Stimulated activated CD4-positive, alpha-beta T cell treated with anti-CD3 and anti-CD28 coated beads, Interleukin-1b, Interleukin-23, amount 100 ng/mL, for 1 hour (primary cell): ENCODE measurements at regions not wholly inside any gene's neighbourhood (a gene's known extent, or its start where the extent isn't known, plus 50 kb on each side); places are given as distances from the start of the nearest gene placed in this dataset.
"Not testable (repeated sequence)": the region's sequence is repeated elsewhere in the genome, so short reads cannot be mapped to it uniquely, and the experiment has no call there.

Experiments used
- DNase-seq, 2 donors: peaks; one replicate each; pipeline ENCODE4 v3.0.0-alpha.2; 2020; ENCODE audit warnings: low read depth in 2 of 2

DNA sequence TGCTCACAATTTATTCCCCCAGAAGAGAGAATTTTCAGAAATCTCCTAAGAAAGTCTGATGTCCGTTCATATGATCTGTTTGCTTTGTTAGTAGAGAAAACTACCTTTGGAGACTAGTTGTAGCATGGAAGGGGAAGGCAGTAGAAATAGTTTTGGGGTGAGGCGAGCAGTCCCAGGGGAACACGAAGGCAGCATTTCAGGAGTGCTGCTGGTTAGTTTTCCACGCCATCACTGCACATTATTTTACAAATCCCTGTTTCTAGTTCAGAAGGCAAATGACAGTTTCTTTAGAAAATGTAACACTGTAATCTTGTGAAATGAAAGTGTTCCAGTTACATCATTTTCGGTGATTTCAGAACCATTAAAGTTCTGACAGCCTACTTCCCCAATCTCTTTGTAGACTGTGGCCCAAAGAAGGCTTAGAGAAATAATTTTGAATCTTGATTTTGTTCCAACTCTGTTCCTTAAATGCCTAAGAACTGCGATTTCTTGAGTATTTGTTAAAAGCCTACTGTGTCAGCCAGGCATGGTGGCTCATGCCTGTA is 123.8 kb downstream of the LAT start:
- not testable (repeated sequence) for DNase-seq

DNA sequence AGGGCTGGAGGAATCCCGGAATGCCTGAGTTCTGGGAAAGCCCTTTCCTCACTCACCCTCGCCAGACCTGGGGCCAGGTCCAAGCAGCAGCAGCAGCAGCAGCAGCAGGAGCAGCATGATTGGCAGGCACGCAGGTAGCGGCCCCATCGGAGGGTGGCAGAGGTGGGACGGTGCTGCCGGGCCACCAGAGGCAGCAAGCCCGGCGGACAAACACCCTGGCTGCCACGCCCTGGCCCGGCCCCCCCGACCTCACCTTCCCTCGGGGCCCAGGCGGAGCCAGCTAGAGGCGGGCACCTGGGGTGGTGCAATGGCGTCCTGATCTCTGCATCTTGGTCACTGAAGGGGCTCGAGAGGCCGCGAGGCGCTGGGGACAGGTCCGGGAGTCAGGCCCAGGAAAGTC is 122.4 kb downstream of the LAT start:
- no peak for DNase-seq

DNA sequence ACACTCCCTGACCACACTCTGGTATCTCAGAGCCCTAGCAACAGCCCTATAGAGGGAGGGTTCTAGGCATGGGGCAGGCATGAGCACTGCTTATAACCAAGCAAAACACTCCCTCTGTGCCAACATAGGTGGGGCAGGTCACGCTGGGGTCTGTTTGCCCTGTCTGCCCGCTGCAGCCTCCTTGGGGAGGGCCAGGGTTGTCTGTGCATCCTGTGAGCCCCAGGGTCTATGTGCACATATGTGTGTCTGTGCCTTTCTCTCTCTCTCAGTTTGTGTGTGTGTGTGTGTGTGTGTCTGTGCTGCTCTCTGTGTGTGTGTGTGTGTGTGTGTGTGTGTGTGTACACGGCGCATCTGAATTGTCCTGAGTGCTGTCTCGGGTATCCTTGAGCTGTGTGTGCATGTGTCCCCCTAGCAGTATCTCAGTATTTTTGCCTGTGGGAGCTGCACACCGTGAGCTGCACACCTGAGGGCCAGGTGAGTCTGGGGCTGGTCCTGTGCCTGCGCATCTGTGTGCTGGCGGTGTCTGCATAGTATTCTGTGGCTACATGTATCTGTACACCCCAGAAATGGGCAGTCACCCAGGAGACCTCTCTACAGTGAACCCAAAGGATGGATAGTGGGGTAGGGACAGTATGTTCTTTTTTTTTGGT is 121.5 kb downstream of the LAT start:
- not testable (repeated sequence) for DNase-seq

DNA sequence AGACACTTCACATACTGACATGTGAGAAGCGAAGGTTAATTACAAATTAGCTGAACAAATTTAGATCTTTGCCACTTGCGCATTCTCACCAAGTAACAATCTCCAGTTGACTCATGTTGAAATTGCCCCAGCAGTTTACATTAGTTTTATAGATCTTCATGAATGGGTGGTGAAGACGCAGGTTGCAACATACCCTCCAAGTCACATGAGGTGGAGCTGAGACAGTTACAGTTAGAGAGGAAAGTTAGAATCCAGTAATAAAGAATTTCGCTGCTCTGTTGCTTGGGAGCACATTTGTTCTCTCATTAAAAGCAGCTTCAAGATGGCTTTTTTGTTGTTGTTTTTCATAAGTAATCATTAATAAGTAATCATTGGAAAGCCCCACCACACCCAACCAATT is 119.7 kb downstream of the LAT start:
- DNase-seq: not testable (repeated sequence)

DNA sequence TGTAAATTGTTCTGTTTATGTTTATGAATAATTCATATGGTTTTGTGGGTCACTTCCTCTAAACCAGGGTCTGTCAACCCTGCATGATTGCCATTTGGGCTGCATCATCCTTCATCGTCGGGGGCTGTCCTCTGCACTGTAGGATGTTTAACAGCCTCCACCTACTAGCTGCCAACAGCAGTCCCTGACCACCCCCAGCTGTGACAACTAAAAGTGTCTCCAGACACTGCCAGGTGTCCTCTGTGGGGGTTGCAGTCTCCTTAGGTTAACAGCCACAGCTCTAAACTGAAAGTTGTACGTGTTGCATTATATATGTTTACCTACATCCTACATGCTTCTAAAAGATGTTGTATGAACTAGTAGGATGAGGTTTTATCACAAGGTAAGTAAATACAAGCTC is 113.1 kb downstream of the LAT start:
- DNase-seq: not testable (repeated sequence)

DNA sequence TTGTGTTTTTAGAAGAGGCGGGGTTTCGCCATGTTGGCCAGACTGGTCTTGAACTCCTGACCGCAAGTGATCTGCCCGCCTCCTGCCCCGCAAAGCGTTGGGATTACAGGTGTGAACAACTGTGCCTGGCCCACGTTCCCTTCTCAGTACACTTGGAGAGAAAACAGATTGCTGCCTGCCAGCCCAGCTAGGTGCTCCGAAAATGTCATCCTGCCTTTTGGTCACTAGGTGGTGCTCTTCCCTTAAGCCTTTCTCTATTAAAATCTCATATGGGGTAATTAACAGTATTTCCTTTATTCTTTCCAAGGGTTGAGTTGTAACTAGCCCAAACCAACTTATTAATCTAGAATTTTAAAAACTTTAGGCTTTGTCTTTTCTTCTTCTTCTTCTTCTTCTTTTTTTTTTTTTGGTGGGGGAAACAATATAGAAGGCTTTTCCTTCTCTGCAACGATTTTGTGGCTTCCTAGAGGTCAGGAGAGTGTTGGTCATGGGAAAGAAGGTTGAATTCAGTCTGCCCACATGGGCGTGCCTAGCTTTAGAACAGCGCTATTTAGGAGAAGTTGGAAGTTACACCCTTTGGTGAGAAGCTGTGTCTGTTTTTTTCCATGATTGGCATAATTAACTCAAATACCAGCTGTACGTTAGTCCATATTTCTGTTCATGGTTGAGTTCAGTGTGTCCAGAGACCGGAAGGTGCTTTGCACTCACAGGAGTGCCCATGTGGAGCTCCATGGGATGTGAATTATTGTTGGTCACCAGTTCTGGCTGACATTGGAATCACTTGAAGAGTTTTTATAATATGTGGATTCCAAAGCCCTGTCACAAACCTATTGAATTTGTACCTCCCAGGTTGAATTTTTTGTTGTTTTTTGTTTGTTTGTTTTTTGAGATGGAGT is 110.1 kb downstream of the LAT start:
- DNase-seq: not testable (repeated sequence)

DNA sequence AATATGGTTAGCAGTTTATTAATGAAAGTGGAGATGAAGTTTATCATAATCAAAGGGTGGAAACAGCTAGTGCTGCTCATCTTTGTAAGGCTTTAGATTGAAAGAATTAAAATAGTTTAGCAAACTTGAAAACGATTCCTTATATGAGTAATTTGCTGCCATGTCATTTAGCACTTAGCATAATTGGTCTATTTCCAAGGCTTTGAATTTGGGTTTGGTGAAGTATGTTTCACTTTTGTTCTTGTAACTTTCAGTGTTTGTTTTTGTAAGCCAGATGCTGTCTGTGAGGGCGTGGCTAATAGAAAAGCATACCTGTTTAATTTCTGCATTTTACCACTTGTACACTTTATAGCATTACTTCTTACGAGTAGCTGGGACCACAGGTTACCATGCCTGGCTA is 109.5 kb downstream of the LAT start:
- DNase-seq: not testable (repeated sequence)

DNA sequence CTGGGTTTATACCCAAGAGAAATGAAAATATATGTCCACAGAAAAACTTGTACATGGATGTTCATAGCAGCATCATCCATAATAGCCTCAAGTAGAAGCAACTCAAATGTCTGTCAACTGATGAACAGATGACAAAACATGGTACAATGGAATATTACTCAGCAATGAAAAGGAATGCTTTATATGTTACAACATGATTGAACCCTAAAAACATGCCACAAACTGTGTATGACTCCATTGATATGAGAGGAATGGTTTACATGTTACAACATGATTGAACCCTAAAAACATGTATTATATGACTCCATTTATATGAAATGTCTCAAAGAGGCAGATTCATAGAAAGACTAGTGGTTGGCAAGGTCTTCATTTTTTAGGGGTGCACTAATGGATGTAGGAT is 104.8 kb downstream of the LAT start:
- DNase-seq: not testable (repeated sequence)

DNA sequence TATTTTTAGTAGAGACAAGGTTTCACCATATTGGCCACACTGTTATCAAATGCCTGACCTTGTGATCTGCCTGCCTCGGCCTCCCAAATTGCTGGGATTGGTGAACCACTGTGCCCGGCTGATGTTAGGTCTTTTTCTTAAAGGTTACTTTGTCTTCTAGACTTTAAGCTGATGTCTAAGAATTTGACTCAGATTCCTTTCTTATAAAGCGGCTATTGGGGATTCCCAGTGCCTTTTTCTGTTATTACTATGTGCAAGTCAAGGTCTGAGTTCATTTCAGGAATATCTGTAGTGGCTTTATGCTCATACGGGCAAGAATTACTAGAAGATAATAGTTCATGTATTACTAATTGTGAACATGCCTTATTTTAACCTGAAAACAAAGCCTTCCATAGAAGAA is 102.8 kb downstream of the LAT start:
- DNase-seq: not testable (repeated sequence)

DNA sequence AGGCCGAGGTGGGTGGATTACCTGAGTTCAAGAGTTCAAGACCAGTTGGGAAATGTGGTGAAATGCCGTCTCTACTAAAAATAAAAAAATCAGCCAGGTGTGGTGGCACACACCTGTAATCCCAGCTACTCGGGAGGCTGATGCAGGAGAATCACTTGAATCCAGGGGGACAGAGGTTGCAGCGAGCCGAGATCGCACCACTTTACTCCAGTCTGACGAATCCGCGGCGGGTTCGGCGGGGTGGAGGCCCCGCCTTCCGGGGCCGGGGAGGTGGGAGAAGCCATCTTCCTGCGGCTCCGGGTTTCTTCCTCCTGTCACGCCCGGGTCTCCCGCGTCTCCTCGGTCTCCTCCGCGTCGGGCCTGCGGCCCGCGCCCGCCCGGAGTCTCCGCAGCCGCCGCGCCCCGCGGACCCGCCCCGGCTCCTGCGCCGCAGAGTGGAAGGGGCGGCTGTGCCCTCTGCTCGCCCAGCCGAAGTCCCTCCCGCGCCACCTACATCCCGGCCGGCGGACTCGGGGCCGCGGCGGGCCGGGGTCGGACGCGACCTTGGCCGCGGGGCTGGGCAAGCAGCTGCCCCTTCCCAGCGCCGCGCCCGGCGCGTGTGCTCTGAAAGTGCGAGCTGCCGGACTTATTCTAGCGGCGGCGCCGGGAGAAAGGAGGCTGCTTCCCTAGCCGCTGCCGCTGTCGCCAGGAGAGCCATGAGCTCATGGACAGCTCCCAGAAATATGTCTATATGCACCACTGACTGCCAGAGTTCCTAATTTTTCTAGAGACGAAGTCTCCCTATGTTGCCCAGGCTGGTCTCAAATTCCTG is 97.2 kb downstream of the LAT start:
- peak in 1 of 2 donors; percentile 12 for DNase-seq

DNA sequence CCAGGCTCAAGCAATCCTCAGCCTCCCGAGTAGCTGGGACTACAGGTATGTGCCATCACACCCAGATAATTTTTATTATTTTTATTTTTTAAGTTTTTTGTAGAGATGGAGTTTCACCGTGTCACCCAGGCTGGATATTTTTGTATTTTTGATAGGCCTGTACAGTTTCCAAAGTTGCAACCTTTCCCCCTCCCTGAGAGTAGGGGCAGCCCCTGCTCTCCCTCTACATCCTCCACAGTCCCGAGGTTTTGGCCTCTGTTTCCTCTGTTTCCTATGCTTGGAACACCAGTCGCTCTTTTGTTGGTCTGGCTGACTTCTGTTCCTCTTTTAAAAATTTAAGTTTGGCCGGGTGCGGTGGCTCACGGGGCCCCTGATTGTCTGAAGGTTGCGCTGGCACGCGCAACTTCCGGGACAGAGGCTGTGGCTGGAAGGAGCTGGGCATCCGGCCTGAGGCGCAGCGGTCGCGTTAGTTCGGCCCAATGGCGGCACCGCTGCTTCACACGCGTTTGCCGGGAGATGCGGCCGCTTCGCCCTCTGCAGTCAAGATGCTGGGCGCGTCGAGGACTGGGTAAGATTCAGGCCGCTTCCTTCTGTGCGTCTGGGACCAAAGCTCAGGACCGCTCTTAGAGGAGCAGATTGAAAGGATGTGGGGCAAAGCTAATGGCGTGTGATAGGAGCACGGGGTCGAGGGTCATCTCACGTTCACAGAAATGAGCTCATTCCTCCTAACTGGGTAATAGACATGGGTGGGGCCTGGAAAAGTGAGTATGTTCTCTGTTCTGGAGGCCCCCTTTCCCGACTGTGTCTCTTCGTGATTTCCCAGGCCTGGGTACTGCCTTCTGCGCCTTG is 89.9 kb downstream of the LAT start:
- not testable (repeated sequence) for DNase-seq

DNA sequence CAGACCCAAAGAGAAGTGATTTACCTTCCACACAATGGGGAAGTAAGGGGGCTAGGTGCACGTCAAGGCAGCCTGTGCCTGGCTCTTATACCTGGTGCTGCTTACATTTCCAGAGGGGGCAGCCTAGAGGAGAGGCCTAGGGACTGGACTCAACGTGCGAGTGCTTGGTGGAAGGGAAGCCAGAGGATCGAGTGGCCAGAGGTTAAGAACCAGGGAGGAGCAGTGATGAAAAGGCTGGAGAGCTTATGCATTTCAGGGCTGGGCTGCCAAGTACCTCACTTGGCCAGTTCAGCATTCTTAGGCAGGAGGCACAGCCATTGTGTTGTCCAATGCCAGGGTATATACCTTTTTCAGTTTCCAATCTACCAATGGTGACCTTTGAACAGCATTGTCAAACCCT is 77.4 kb downstream of the LAT start:
- not testable (repeated sequence) for DNase-seq

DNA sequence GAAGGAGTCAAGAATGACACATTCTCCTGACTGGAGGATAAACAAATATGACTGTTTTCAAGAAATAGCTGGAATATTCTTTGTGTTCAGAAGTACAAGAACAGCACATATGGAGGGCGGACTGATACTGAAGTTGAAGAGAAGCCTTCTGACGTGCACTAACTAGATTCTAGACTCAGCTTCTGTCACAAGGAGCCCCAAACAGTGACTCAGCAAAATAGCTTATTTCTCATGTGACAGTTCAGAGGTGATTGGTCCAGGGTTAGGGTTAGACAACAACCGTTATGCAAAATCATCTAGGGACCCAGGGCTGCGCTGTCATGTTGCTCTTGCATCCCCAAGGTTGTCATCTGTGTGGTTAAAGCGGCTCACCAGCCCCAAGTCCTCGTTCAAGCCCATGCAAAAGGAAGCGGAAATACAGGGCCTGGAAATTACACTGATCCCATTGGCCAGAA is 76.6 kb downstream of the LAT start:
- DNase-seq: not testable (repeated sequence)

DNA sequence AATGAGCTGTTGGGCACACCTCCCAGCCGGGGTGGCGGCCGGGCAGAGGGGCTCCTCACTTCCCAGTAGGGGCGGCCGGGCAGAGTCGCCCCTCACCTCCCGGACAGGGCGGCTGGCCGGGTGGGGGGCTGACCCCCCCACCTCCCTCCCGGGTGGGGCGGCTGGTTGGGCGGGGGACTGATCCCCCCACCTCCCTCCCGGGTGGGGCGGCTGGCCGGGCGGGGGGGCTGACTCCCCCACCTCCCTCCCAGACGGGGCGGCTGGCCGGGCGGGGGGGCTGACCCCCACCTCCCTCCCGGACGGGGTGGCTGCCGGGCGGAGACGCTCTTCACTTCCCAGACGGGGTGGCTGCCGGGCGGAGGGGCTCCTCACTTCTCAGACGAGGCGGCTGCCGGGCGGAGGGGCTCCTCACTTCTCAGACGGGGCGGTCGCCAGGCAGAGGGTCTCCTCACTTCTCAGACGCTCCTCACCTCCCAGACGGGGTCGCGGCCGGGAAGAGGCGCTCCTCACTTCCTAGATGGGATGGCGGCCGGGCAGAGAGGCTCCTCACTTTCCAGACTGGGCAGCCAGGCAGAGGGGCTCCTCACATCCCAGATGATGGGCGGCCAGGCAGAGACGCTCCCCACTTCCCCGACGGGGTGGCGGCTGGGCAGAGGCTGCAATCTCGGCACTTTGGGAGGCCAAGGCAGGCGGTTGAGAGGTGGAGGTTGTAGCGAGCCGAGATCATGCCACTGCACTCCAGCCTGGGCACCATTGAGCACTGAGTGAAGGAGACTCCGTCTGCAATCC is 75.4 kb downstream of the LAT start:
- DNase-seq: not testable (repeated sequence)

DNA sequence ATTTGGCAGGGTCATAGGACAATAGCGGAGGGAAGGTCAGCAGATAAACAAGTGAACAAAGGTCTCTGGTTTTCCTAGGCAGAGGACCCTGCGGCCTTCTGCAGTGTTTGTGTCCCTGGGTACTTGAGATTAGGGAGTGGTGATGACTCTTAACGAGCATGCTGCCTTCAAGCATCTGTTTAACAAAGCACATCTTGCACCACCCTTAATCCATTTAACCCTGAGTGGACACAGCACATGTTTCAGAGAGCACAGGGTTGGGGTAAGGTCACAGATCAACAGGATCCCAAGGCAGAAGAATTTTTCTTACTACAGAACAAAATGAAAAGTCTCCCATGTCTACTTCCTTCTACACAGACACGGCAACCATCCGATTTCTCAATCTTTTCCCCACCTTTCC is 74.7 kb downstream of the LAT start:
- DNase-seq: not testable (repeated sequence)
